Lung (tissue), 11 donors: ENCODE measurements at regions not wholly inside any gene's neighbourhood (a gene's known extent, or its start where the extent isn't known, plus 50 kb on each side); places are given as distances from the start of the nearest gene placed in this dataset.
A peak's percentile ranks its signal among the peaks of the same experiment; 100 is the strongest.

Experiments used
- ATAC-seq: fragments of 200-7000 bp; cut with Tn5 transposase; one replicate; pipeline ENCODE4 v1.9.1; 2020; ENCODE audit warnings: moderate number of reproducible peaks; ENCODE audit not compliant: insufficient read depth, low FRiP score
- DNase-seq, 3 donors: peaks; one replicate each; pipeline ENCODE4 v3.0.0-alpha.2; 2013 to 2017
- H3K27ac ChIP-seq, 2 donors: one replicate each; pipeline ENCODE4 v1.5.1; 2013; ENCODE audit warnings: mild to moderate bottlenecking in 2 of 2, moderate library complexity in 2 of 2, control low read depth in 1 of 2, inconsistent platforms in 1 of 2, low read depth in 1 of 2, low read length in 1 of 2
- H3K27me3 ChIP-seq, 3 donors: one replicate each; pipeline ENCODE4 v1.5.1; 2013; ENCODE audit warnings: low read length in 2 of 3; ENCODE audit not compliant: control insufficient read depth in 3 of 3, insufficient read depth in 3 of 3
- H3K36me3 ChIP-seq, 4 donors: one replicate each; pipeline ENCODE4 v1.5.1; 2013; ENCODE audit warnings: low read length in 4 of 4, mild to moderate bottlenecking in 1 of 4, moderate library complexity in 1 of 4; ENCODE audit not compliant: control insufficient read depth in 4 of 4, insufficient read depth in 4 of 4
- H3K4me1 ChIP-seq, 5 donors: one replicate each; pipeline ENCODE4 v1.5.1; 2013; ENCODE audit warnings: low read length in 5 of 5, mild to moderate bottlenecking in 2 of 5, moderate library complexity in 1 of 5; ENCODE audit not compliant: control insufficient read depth in 5 of 5, insufficient read depth in 5 of 5
- H3K4me3 ChIP-seq: one replicate; pipeline ENCODE4 v1.5.1; 2013; ENCODE audit warnings: mild to moderate bottlenecking, control low read depth, moderate library complexity
- H3K9ac ChIP-seq, 2 donors: one replicate each; pipeline ENCODE4 v1.5.1; 2013; ENCODE audit warnings: low read length in 2 of 2, control low read depth in 1 of 2; ENCODE audit not compliant: insufficient read depth in 1 of 2
- H3K9me3 ChIP-seq, 4 donors: one replicate each; pipeline ENCODE4 v1.5.1; 2013; ENCODE audit warnings: low read length in 3 of 4, mild to moderate bottlenecking in 1 of 4, moderate library complexity in 1 of 4; ENCODE audit not compliant: control insufficient read depth in 4 of 4, insufficient read depth in 3 of 4
- CTCF ChIP-seq: IDR thresholded peaks from 2 replicates; pipeline ENCODE4 v1.5.1; 2012; ENCODE audit warnings: mild to moderate bottlenecking; ENCODE audit errors: control extremely low read depth, extremely low read depth
- WGBS, 2 donors: extraction: QIAGEN DNeasy Blood & Tissue Kit; methylation state at CpG; one replicate each; pipeline ENCODE4 v1.1.7; 2013; 5-methylcytosine and 5-hydroxymethylcytosine counted together
- donor health status: control.
- donor health status: control.
- donor health status: Bipolar disorder and iron deficiency.
- donor health status: healthy.
- donor health status: DM: yes; HTN: yes; CAD: no.

- Histone ChIP-seq H3K27me3 (no peaks in the 10 kb centered on the region), H3K36me3 (no peaks in the 10 kb centered on the region), H3K9me3 (no peaks in the 10 kb centered on the region), H3K27ac (peak overlapping the region in 1 of 2 donors; percentile 71), H3K4me1 (peaks cover 0 to 35% (median 8%) of the 10 kb centered on the region in 5 donors), H3K9ac (no peak overlapping the region), H3K4me3 (no peak overlapping the region)
- DNase-seq: no peak
- no peak for ATAC-seq
- WGBS, 2 donors: 42 to 48% methylated on average over 8 of the region's 8 CpGs
- no peak for TF ChIP-seq CTCF
These were observed 79.7 kb upstream of the MBNL2 start for GRCh38 chr13:97142452-97142851.

GRCh38 chr13:97145057-97145456 is 77.1 kb upstream of the MBNL2 start:
- no peak overlapping the region for H3K27ac ChIP-seq
- WGBS, 2 donors: 96 to 98% methylated on average over 2 of the region's 2 CpGs

GRCh38 chr13:97148894-97149293 is 73.2 kb upstream of the MBNL2 start:
- TF ChIP-seq CTCF: no peak
- Histone ChIP-seq H3K9me3 (peaks cover 0 to 3% (median 0%) of the 10 kb centered on the region in 4 donors), H3K9ac (no peak overlapping the region), H3K4me1 (peaks cover 0 to 11% (median 6%) of the 10 kb centered on the region in 5 donors), H3K27me3 (no peaks in the 10 kb centered on the region), H3K27ac (no peak overlapping the region), H3K36me3 (no peaks in the 10 kb centered on the region), H3K4me3 (no peak overlapping the region)
- DNase-seq (no peak), ATAC-seq (no peak)
- 89 to 92% methylated on average over 4 of the region's 4 CpGs for WGBS, 2 donors

More at GRCh38 chr13:97145057-97145456, 77.1 kb upstream of the MBNL2 start:
- Histone ChIP-seq H3K27me3 (no peaks in the 10 kb centered on the region), H3K36me3 (no peaks in the 10 kb centered on the region), H3K9me3 (no peaks in the 10 kb centered on the region), H3K4me3 (no peak overlapping the region), H3K4me1 (peaks cover 0 to 35% (median 8%) of the 10 kb centered on the region in 5 donors), H3K9ac (no peak overlapping the region)
- DNase-seq (no peak), ATAC-seq (no peak)
- TF ChIP-seq CTCF: no peak

- TF ChIP-seq CTCF: no peak
- DNase-seq: no peak
- 92 to 97% methylated on average over 2 of the region's 2 CpGs for WGBS, 2 donors
- H3K36me3 ChIP-seq: no peaks in the 10 kb centered on the region
- no peak for ATAC-seq
- no peaks in the 10 kb centered on the region for H3K27me3 ChIP-seq
- no peaks in the 10 kb centered on the region for H3K9me3 ChIP-seq
- H3K9ac ChIP-seq: no peak overlapping the region
- H3K27ac ChIP-seq: no peak overlapping the region
- no peaks in the 10 kb centered on the region for H3K4me1 ChIP-seq
- H3K4me3 ChIP-seq: no peak overlapping the region
These were observed 61.7 kb upstream of the MBNL2 start for GRCh38 chr13:97160421-97160820.
